Psoas muscle (tissue), 7 donors: ENCODE measurements at regions not wholly inside any gene's neighbourhood (a gene's known extent, or its start where the extent isn't known, plus 50 kb on each side); places are given as distances from the start of the nearest gene placed in this dataset.
A peak's percentile ranks its signal among the peaks of the same experiment; 100 is the strongest.

ENCODE experiments used
- ATAC-seq, 4 donors: fragments of 200-7000 bp; cut with Tn5 transposase; one replicate each; pipeline ENCODE4 v1.9.1; 2020; ENCODE audit warnings: moderate library complexity in 3 of 4, mild to moderate bottlenecking in 2 of 4
- DNase-seq, 2 donors: peaks; one replicate each; pipeline ENCODE4 v3.0.0-alpha.2; 2020
- H3K27ac ChIP-seq: fragments of 200-600 bp; one replicate; pipeline ENCODE4 v1.8.0; 2022
- H3K27me3 ChIP-seq, 3 donors: fragments of 200-600 bp in 1 of 3; one replicate each; pipeline versions ENCODE4 v1.6.1 to v1.8.0; 2013 to 2022; ENCODE audit warnings: low read length in 2 of 3, mild to moderate bottlenecking in 2 of 3, moderate library complexity in 1 of 3; ENCODE audit not compliant: insufficient read depth in 3 of 3
- H3K36me3 ChIP-seq, 2 donors: fragments of 200-600 bp in 1 of 2; one replicate each; pipeline versions ENCODE4 v1.6.1 to v1.8.0; 2013 to 2022; ENCODE audit warnings: low read depth in 1 of 2, mild to moderate bottlenecking in 1 of 2, moderate library complexity in 1 of 2; ENCODE audit not compliant: insufficient read depth in 1 of 2
- H3K4me1 ChIP-seq: fragments of 200-600 bp; one replicate; pipeline ENCODE4 v1.8.0; 2022
- H3K4me3 ChIP-seq: fragments of 200-600 bp; one replicate; pipeline ENCODE4 v1.8.0; 2022; ENCODE audit warnings: mild to moderate bottlenecking
- H3K9me3 ChIP-seq: fragments of 200-600 bp; one replicate; pipeline ENCODE4 v1.8.0; 2022
- WGBS, 3 donors: extraction: QIAGEN DNeasy Blood & Tissue Kit; methylation state at CpG; one replicate each; pipeline versions ENCODE4 v1.1.6 to v1.1.7; 2013; 5-methylcytosine and 5-hydroxymethylcytosine counted together
- intact Hi-C, 2 donors: fragments of 100-400 bp; cut with DNase I; formaldehyde crosslinking; loops; one replicate each; pipeline versions ENCODE4 v1.11.0 to v1.14.2; 2022
- TF ChIP-seq, protein P1 (sequence below): fragments of 200-600 bp; IDR thresholded peaks from one replicate; pipeline ENCODE4 v1.8.0; 2022; ENCODE audit warnings: antibody characterized with exemption
- donor health status: healthy with polysubstance abuse.
- donor health status: DM: no; HTN: no; CAD: no; lungs with moderate emphysema.
- donor health status: Bipolar disorder and iron deficiency.
- donor health status: healthy.
- donor health status: DM: yes; HTN: yes; CAD: no.
- donor health status: DM: no; HTN: no; CAD: no.
- donor health status: DM: yes; HTN: yes; CAD: no.

GRCh38 chr1:98045767-98046641 is 125.2 kb upstream of the DPYD start:
- H3K36me3 ChIP-seq, result no peaks in the 10 kb centered on the region
- DNase-seq, result no peak
- H3K4me3 ChIP-seq, result peak overlapping the region; percentile 62
- H3K27ac ChIP-seq, result no peak overlapping the region
- TF ChIP-seq, protein P1, sequence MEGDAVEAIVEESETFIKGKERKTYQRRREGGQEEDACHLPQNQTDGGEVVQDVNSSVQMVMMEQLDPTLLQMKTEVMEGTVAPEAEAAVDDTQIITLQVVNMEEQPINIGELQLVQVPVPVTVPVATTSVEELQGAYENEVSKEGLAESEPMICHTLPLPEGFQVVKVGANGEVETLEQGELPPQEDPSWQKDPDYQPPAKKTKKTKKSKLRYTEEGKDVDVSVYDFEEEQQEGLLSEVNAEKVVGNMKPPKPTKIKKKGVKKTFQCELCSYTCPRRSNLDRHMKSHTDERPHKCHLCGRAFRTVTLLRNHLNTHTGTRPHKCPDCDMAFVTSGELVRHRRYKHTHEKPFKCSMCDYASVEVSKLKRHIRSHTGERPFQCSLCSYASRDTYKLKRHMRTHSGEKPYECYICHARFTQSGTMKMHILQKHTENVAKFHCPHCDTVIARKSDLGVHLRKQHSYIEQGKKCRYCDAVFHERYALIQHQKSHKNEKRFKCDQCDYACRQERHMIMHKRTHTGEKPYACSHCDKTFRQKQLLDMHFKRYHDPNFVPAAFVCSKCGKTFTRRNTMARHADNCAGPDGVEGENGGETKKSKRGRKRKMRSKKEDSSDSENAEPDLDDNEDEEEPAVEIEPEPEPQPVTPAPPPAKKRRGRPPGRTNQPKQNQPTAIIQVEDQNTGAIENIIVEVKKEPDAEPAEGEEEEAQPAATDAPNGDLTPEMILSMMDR, result no peak
- 3 to 5% (median 4%) methylated on average over 42 to 51 of the region's 51 CpGs for WGBS, 3 donors
- H3K4me1 ChIP-seq, result no peaks in the 10 kb centered on the region
- intact Hi-C loops, result no loop called here
- no peak for ATAC-seq
- peaks cover 5 to 87% (median 22%) of the 10 kb centered on the region in 3 donors for H3K27me3 ChIP-seq
- no peaks in the 10 kb centered on the region for H3K9me3 ChIP-seq

GRCh38 chr1:98045211-98045766 is 124.5 kb upstream of the DPYD start:
- no peaks in the 10 kb centered on the region for H3K4me1 ChIP-seq
- intact Hi-C loops, result no loop called here
- H3K4me3 ChIP-seq, result peak overlapping the region; percentile 62
- WGBS, 3 donors, result 0 to 1% (median 0%) methylated on average over 36 to 48 of the region's 48 CpGs
- TF ChIP-seq, protein P1, result no peak
- H3K36me3 ChIP-seq, result no peaks in the 10 kb centered on the region
- ATAC-seq, result no peak
- H3K27ac ChIP-seq, result no peak overlapping the region
- DNase-seq, result peak in 1 of 2 donors; percentile 39
- peaks cover 5 to 80% (median 22%) of the 10 kb centered on the region in 3 donors for H3K27me3 ChIP-seq
- H3K9me3 ChIP-seq, result no peaks in the 10 kb centered on the region

DNA sequence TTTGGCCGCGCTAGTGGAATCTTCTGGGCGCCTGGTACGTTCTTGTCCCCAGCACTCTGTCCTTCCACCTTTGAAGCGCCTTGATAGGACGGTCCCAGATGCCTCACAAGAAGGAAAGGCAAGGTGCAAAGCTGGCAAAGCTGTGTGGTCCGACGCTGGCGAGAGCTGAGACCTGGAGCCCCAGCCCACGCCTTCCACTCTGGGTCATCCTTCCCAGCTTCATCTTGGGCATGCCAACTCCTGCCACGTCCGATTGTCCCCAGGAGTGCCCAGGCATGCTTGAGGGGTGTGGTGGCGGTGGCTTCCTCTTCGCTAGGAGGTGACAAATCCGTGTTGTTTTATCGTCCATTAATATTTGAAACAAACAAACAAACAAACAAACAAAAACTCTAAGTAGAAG is 123.9 kb upstream of the DPYD start:
- TF ChIP-seq, protein P1, result no peak
- H3K4me1 ChIP-seq, result no peaks in the 10 kb centered on the region
- peak overlapping the region; percentile 62 for H3K4me3 ChIP-seq
- no peak for DNase-seq
- WGBS, 3 donors, result 15 to 22% (median 16%) methylated on average over 16 of the region's 16 CpGs
- H3K27ac ChIP-seq, result no peak overlapping the region
- intact Hi-C loops, result no loop called here
- H3K36me3 ChIP-seq, result no peaks in the 10 kb centered on the region
- no peak for ATAC-seq
- H3K27me3 ChIP-seq, result peaks cover 5 to 75% (median 22%) of the 10 kb centered on the region in 3 donors
- no peaks in the 10 kb centered on the region for H3K9me3 ChIP-seq

- ATAC-seq, result no peak
- TF ChIP-seq, protein P1, result no peak
- Histone ChIP-seq H3K36me3 (no peaks in the 10 kb centered on the region), H3K4me1 (no peaks in the 10 kb centered on the region), H3K9me3 (no peaks in the 10 kb centered on the region), H3K4me3 (no peak overlapping the region), H3K27ac (no peak overlapping the region), H3K27me3 (peaks cover 5 to 69% (median 17%) of the 10 kb centered on the region in 3 donors)
- intact Hi-C loops, result no loop called here
- DNase-seq, result no peak
- 34 to 36% (median 34%) methylated on average over 12 of the region's 12 CpGs for WGBS, 3 donors
These were observed 123.3 kb upstream of the DPYD start for GRCh38 chr1:98044071-98044697.
